ENCODE measurements at regions not wholly inside any gene's neighbourhood (a gene's known extent, or its start where the extent isn't known, plus 50 kb on each side); places are given as distances from the start of the nearest gene placed in this dataset.

GRCh38 chr14:25132094-25132493, 82.1 kb upstream of the STXBP6 start:
- no peak for DNase-seq
- Histone ChIP-seq H2AK5ac (ENCODE audit: insufficient read length, low read length) (no peak overlapping the region), H4K5ac (ENCODE audit: insufficient read length, low read depth, low read length) (no peak overlapping the region), H3K27ac (ENCODE audit: insufficient read length, low read depth, low read length) (no peak overlapping the region), H3K27me3 (ENCODE audit: insufficient read depth, low read length) (no peaks in the 10 kb centered on the region), H3T11ph (ENCODE audit: low read length) (no peak overlapping the region), H4K20me1 (ENCODE audit: control insufficient read depth, insufficient read depth, insufficient read length) (no peaks in the 10 kb centered on the region), H3K4me1 (ENCODE audit: insufficient read depth, low read length) (no peaks in the 10 kb centered on the region), H3K79me2 (ENCODE audit: insufficient read depth, low read length) (no peaks in the 10 kb centered on the region), H3K14ac (ENCODE audit: insufficient read depth, low read length) (no peak overlapping the region), H2BK20ac (ENCODE audit: low read depth, low read length, poor library complexity, severe bottlenecking) (no peak overlapping the region), H2BK120ac (ENCODE audit: low read depth, low read length, poor library complexity, severe bottlenecking) (no peak overlapping the region), H3K9ac (ENCODE audit: extremely low read depth, insufficient read length, low read length) (no peak overlapping the region), H3K23me2 (ENCODE audit: insufficient read length, low read depth, low read length, poor library complexity, severe bottlenecking) (no peaks in the 10 kb centered on the region), H2AFZ (ENCODE audit: low read length) (no peak overlapping the region), H2BK12ac (ENCODE audit: insufficient read length, low read depth, low read length) (no peak overlapping the region), H4K91ac (ENCODE audit: insufficient read length, low read depth, low read length) (no peak overlapping the region), H4K8ac (replicated peaks; ENCODE audit: insufficient read length, low read depth, low read length) (no peak overlapping the region), H3K4me2 (ENCODE audit: insufficient read depth, insufficient read length, low read length) (no peak overlapping the region), H3K23ac (ENCODE audit: insufficient read length, low read depth, low read length) (no peak overlapping the region), H2BK5ac (ENCODE audit: insufficient read length, low read length) (no peak overlapping the region), H3K79me1 (ENCODE audit: insufficient read depth, low read depth, low read length, poor library complexity, severe bottlenecking) (no peaks in the 10 kb centered on the region), H3K4ac (ENCODE audit: low read depth, low read length) (no peak overlapping the region), H2BK15ac (ENCODE audit: low read depth, low read length) (no peak overlapping the region), H3K56ac (ENCODE audit: insufficient read length, low read depth, low read length) (no peak overlapping the region), H3K9me3 (ENCODE audit: control insufficient read depth, low read depth, low read length) (no peaks in the 10 kb centered on the region), H3K18ac (ENCODE audit: insufficient read length, low read depth, low read length) (no peak overlapping the region)
- H3K9me3 Mint-ChIP-seq, result no peaks in the 10 kb centered on the region
- WGBS (ENCODE audit: extremely low coverage, insufficient read length, low lambda C conversion rate), result no CpG with 5 or more reads among the region's 2 CpGs
- no peak overlapping the region for H3K27ac Mint-ChIP-seq
- TF ChIP-seq CTCF (conservative IDR thresholded peaks at IDR 0.05), result no peak
- H3K4me3 Mint-ChIP-seq, result no peak overlapping the region
- H3K4me1 Mint-ChIP-seq, result peaks cover 5 to 11% of the 10 kb centered on the region in 2 experiments
- peaks cover 32% of the 10 kb centered on the region for H3K27me3 Mint-ChIP-seq (ENCODE audit: low read depth)
- H3K36me3 Mint-ChIP-seq (ENCODE audit: insufficient read depth in 1 of 3, low read depth in 3 of 3), result no peaks in the 10 kb centered on the region
